ENCODE measurements at regions not wholly inside any gene's neighbourhood (a gene's known extent, or its start where the extent isn't known, plus 50 kb on each side); places are given as distances from the start of the nearest gene placed in this dataset.

DNA sequence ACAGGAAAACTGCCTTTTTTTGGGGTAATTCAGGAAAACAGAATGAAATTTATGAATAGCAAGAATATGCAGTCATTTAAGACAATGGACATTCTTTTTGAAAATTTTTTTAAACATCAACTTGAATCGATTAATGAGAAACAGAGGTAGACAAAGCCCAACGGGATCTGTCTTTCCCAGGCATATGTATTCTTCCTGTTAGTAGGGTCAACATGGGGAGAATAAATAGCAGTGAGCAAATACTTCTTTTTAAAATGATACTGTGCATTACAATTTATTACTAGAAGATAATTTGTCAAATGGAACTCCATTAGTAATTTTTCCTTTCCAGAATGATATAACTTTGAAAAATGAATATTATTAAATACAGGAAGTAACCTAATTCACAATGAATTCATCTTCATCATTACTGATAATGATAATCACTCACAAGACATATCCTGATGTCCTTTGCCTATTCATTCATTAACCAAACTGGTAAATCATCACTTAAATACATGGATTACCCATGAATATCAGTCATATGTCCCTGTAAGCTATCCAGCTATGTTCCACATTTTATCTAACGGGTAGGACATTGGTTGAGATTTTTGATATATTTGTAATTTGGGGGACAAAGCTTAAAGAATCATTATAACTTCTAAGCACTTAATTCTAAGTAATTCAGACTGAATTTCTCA, 209.2 kb upstream of the CDIN1 start:
- no peak for DNase-seq

DNA sequence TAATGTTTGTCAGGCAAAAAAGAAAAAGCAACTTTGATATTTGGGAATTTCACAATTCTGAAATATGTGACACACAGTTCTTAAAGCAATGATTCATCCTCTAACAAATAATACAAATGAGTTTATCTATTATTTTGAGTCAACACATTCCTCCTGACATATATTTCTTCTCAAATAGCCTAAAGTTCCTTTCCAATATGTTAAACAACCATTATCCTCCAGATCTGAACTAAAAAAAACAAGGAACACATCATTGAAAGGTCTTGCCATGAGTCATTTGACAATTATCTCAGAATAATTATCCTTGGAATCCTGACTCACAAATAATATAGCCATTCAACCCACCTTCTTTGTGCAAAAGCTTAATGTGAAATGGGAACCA, 208.7 kb upstream of the CDIN1 start:
- peak; percentile 18 for DNase-seq

DNA sequence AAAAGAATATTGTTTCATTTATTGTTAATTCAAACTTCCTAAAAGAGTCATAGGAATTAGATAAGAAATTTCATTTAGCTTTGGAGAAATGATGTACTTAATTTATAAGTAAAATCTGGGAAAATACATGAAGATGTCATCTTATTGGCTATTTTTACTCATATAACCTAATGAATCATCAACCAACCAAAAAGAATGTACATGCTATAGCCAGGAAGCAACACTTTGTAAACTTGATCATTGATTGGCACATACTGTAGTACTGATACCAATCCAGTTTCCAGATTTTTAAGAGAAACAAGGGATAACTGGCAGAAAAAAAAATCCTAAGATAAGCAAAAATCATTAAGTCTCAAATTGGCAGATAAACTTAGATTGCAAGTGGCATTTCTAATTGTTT, 207.9 kb upstream of the CDIN1 start:
- DNase-seq: no peak

- no peak for DNase-seq
Measured at GRCh38 chr15:36372968-36373367, 206.5 kb upstream of the CDIN1 start.

DNA sequence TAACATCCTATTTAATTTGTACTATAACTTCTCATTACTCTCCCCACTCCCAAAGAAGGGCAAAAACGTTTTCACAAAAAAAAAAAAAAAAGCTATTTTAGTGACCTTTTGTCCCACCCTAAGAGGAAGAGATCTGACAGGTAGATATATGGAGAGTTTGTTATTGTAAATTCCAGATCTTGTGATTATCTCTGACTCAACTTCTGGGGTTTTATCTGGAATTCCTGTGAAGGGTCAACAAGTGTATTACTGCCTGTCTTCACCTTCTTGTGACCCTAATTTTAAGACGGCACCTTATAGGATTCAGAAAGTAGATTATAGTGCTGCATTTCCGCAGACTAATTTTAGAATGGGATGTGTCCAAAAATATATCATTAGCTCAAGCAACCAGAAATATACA, 205.9 kb upstream of the CDIN1 start:
- no peak for DNase-seq

DNA sequence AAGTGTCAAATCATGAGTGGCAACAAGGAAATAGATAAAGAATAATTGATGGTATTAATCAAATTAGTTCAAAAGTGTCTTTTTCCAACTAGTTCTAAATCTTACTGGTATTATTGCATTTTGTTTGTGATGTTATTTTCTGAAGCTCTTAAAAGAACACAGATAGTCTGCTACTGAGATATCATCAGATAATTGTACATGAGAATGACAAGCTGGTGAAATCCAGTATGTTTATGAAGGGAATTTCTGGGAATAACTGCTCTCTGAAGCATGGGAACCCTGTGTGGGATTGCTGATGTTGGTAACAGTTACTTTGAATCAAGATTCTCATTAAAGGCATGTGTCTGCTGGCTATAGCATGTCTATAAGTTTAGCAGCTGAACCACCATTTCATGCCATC, 190.3 kb upstream of the CDIN1 start:
- DNase-seq: no peak

DNA sequence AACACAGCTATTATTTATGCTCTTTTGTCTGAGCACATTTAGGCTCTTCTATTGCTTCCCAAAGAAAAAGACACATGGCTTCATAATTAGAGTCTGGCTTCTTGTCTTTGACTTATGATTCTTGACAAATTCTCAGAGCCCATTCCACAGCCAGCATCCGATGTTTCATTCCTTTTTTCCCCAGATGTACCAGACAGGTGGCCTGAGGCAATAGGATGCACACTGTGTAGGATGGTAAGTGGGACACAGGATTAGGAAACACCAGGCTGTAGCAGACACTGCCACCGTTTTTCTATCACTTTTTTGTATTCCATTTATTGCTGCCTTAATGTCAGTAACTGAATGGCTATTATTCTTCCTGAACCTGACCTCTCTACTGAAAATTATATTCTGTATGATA, 188.9 kb upstream of the CDIN1 start:
- DNase-seq: no peak

- DNase-seq: no peak
Measured at GRCh38 chr15:36392676-36393266, 186.7 kb upstream of the CDIN1 start.

DNA sequence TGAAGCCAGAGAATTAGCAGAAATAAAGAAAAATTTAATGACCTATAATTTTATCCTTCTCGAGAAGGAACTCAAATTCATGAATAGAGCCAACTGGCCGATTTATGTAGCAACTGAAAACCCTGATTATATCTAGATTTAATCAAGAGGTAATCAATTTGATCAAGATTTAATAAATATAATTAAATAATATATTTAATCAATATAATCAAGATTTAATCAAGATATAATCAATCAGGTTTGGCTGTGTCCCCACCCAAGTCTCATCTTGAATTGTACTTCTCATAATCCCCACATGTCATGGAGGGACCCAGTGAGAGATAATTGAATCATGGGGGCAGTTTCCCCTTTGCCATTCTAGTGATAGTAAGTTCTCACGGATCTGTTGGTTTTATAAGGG, 181.2 kb upstream of the CDIN1 start:
- DNase-seq: no peak

DNA sequence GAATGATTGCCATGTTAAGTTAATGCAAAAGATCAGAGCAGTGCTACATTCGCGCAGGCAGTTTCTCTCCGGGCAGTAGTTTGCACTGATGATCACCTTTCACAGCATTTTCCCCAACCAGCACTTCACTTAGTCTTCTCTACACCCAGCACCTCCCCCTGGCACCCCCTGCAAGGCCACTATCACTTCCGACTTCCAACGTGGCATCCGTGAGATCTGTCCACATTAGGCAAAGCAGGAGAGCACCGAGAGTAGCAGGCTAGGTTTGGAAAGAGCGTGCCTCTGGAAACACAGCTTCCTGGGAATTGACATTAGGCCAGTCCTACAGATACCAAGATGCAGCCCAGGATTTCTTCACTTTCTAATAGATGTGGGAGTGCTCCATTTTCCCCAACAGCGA, 180.2 kb upstream of the CDIN1 start:
- no peak for DNase-seq

- DNase-seq: no peak
Measured at GRCh38 chr15:36400936-36401585, 178.4 kb upstream of the CDIN1 start.

DNA sequence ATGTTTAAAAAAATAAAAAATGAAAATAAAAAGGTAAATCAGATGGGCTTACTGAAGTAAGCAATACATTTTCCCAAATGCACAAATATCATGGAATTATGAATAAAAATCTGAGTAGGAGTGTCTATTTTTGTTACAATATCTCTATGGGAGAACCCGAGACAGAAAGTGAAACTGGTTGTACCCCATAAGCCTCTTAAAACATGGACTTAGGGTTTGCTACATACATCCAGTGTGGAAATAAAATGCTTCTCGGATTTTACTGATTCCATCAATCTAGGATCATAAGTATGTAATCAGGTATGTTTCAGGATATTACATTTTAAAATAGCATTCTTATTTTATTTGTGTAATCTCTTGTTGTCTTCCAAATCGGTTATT, 177.8 kb upstream of the CDIN1 start:
- DNase-seq: no peak

GRCh38 chr15:36403351-36403750, 176.1 kb upstream of the CDIN1 start:
- DNase-seq: no peak

DNA sequence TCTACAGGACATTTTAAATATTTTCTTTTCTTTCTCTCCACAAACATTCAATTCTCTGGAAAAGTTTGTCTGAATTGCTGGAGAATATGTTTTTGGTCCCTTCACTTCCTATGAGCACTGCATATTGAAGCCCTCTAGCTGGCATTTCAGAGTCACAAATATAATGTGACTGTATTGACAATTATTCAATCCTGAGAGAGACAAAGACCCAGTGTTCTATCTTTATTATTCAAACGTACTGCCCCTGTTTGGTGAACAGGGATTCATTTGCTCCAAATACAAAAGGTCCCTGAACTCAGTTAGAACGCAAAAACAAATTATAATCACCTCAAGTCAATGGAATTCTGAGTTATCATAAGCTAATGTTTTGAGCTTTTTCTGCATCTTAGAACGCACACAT, 173.1 kb upstream of the CDIN1 start:
- DNase-seq: no peak

DNA sequence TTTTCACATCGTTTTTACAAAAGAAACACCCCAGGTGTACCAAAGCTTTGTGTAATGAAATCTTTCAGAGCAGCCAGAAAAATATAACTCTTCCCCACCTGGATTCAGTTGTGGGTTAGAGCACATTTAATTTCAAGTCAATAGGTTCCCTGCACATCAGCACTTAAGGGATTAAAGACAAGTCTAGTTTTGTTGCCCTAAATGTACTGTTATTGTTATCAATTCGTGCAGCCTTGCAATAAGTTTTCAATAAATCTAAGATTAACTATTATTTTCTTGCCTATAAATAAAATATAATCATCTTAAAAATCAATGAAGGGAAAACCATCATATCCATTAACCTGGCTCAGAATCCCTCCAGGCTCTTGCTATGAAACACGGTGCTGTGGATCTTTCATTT, 172.5 kb upstream of the CDIN1 start:
- no peak for DNase-seq

DNA sequence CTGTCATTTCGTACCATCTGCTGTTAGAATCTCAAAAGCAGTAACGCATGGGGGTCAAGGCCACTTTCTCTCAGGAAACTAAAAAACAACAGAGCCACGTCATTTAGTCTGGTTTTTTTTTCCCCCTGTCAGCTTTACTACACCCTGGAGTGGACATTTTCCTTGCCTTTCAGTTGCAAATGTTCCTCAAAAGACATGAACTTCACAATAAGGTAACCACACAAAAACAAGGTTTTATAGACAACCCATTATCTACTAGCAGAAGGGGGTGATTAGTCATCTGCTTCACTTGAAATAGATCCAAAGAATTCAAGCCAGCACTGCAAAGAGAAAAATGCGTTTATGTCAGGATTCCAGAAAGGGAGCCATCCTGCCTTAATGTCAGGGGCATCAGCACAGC, 171.8 kb upstream of the CDIN1 start:
- DNase-seq: peak; percentile 33

- no peak for DNase-seq
Measured at GRCh38 chr15:36409819-36410218, 169.6 kb upstream of the CDIN1 start.

- DNase-seq: no peak
Measured at GRCh38 chr15:36414670-36415069, 164.8 kb upstream of the CDIN1 start.

DNA sequence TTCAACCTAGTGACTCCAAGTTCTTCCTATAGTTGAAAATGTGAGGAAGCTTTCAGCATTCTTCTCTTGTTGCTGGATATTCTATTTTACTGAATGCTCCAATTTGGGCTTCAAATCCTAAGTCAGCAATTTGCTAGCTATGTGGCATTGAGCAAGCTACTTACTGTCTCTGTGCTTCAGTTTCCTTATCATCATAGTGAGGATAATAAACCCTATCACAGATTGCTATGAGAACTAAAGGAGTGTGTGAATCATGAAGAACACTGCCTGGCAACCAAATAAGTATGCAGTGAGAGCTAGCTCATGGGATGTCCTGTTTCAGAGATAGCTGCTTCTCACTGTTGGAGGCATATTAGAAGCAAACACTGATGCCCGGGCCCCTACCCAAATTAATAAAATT, 163.8 kb upstream of the CDIN1 start:
- DNase-seq: no peak

- DNase-seq: no peak
Measured at GRCh38 chr15:36422631-36423030, 156.8 kb upstream of the CDIN1 start.

- no peak for DNase-seq
Measured at GRCh38 chr15:36426691-36427090, 152.7 kb upstream of the CDIN1 start.

- DNase-seq: no peak
Measured at GRCh38 chr15:36428102-36428845, 151.2 kb upstream of the CDIN1 start.

- DNase-seq: no peak
Measured at GRCh38 chr15:36429707-36430106, 149.7 kb upstream of the CDIN1 start.

GRCh38 chr15:36430280-36430679, 149.1 kb upstream of the CDIN1 start:
- no peak for DNase-seq

Measured in NCI-H1105 treated with DMSO at 0.1 percent for 48 hours (cell line).